ENCODE measurements at regions not wholly inside any gene's neighbourhood (a gene's known extent, or its start where the extent isn't known, plus 50 kb on each side); places are given as distances from the start of the nearest gene placed in this dataset.
A peak's percentile ranks its signal among the peaks of the same experiment; 100 is the strongest.

DNA sequence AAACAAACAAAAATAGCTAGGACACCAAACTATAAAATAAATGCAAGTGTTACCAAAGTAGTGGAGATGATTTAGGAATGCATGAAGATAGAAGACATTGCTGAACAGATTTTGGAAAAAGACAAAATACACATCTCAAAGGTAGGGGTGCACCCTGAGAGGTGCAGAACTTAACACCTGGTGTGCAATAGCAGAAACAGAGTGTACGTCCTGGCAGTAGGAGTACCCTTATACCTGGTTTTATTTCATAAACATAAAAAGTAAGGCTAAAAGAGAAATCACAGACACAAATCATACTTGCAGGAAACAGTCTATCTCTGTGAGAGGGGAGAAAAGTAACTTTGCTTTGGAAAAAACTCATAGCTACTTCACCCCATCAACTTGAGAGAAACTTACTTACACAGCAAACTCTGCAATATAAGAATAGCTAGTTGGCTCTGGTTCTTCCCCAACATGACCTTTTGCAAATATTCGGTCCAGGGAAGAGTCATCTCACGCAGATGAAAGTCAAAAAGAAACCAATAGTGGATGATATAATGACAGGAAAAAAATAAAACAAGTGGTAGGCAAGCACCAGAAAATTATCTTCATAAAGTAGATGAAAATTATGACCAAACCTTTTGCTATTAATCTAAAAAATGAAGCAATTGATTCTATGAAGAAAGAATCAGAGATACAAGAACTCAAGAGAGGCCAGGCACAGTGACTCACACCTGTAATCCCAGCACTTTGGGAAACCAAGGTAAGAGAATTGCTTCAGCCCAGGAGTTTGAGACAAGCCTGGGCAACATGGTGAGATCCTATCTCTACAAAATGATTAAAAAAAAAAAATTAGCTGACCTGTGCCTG, 108.9 kb upstream of the BNIP2 start:
- no peak overlapping the region for H3K4me2 ChIP-seq (ENCODE audit: insufficient read depth, low read length)
- H3K9ac ChIP-seq (ENCODE audit: low read depth, low read length) = no peak overlapping the region
- H3K9me3 ChIP-seq (ENCODE audit: insufficient read depth, low read length, severe bottlenecking) = no peaks in the 10 kb centered on the region
- no peak overlapping the region for H3K4me3 ChIP-seq (ENCODE audit: low read depth in 1 of 2, low read length in 2 of 2)
- H3K36me3 ChIP-seq (ENCODE audit: insufficient read depth, low read length) = no peaks in the 10 kb centered on the region
- no peak overlapping the region for H3K27ac ChIP-seq (ENCODE audit: low read length)
- no peaks in the 10 kb centered on the region for H3K4me1 ChIP-seq (ENCODE audit: insufficient read depth, low read length)
- H3K27me3 ChIP-seq (ENCODE audit: insufficient read depth, low read length, poor library complexity) = no peaks in the 10 kb centered on the region
- H2AFZ ChIP-seq (ENCODE audit: low read depth, low read length) = no peak overlapping the region
- TF ChIP-seq CTCF (IDR thresholded peaks at IDR 0.05; ENCODE audit: borderline replicate concordance, extremely low read depth, low read length, poor library complexity, severe bottlenecking) (no peak), EZH2 (IDR thresholded peaks at IDR 0.05; ENCODE audit: borderline replicate concordance, low read depth, low read length, severe bottlenecking) (no peak)
- DNase-seq (no peak), ATAC-seq (ENCODE audit: insufficient read depth, low read depth) (no peak)
- no peaks in the 10 kb centered on the region for H3K79me2 ChIP-seq (ENCODE audit: insufficient read depth, low read length)
- no peaks in the 10 kb centered on the region for H4K20me1 ChIP-seq (ENCODE audit: insufficient read depth, low read length)

GRCh38 chr15:59794229-59794886, 105.2 kb upstream of the BNIP2 start:
- TF ChIP-seq EZH2 (IDR thresholded peaks at IDR 0.05; ENCODE audit: borderline replicate concordance, low read depth, low read length, severe bottlenecking) = no peak
- no peak for TF ChIP-seq CTCF (IDR thresholded peaks at IDR 0.05; ENCODE audit: borderline replicate concordance, extremely low read depth, low read length, poor library complexity, severe bottlenecking)
- no peaks in the 10 kb centered on the region for H3K36me3 ChIP-seq (ENCODE audit: insufficient read depth, low read length)
- ATAC-seq (ENCODE audit: insufficient read depth, low read depth) (no peak), DNase-seq (no peak)
- no peak overlapping the region for H3K9ac ChIP-seq (ENCODE audit: low read depth, low read length)
- H3K4me1 ChIP-seq (ENCODE audit: insufficient read depth, low read length) = peaks cover 18% of the 10 kb centered on the region
- no peaks in the 10 kb centered on the region for H4K20me1 ChIP-seq (ENCODE audit: insufficient read depth, low read length)
- no peaks in the 10 kb centered on the region for H3K79me2 ChIP-seq (ENCODE audit: insufficient read depth, low read length)
- H3K4me3 ChIP-seq (ENCODE audit: low read depth in 1 of 2, low read length in 2 of 2) = no peak overlapping the region
- no peak overlapping the region for H2AFZ ChIP-seq (ENCODE audit: low read depth, low read length)
- no peaks in the 10 kb centered on the region for H3K9me3 ChIP-seq (ENCODE audit: insufficient read depth, low read length, severe bottlenecking)
- H3K4me2 ChIP-seq (ENCODE audit: insufficient read depth, low read length) = no peak overlapping the region
- H3K27ac ChIP-seq (ENCODE audit: low read length) = no peak overlapping the region
- H3K27me3 ChIP-seq (ENCODE audit: insufficient read depth, low read length, poor library complexity) = peaks cover 3% of the 10 kb centered on the region

DNA sequence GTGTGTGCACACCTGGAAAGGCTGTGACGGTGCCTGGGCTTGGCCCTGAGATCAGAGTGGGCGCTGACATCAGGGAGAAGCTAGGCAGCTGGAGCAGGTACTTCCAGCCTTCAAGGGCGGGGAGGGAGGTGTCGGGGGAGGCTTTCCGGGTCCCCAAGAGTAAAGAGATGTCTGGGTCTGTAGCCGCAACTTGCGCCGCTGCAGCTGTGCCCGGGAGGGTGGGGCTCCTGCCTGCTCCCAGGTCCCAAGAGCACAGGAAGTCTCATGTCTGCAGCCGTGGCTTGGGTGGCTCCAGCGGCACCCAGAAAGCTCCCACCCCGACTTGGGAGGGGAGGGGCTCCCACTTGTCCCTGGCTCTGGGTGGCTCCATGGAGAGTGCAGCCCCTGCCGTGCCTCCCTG, 103.2 kb upstream of the BNIP2 start:
- DNase-seq (peak; percentile 83), ATAC-seq (ENCODE audit: insufficient read depth, low read depth) (peak; percentile 94)
- Histone ChIP-seq H3K4me2 (ENCODE audit: insufficient read depth, low read length) (peak overlapping the region; percentile 57), H4K20me1 (ENCODE audit: insufficient read depth, low read length) (no peaks in the 10 kb centered on the region), H3K9me3 (ENCODE audit: insufficient read depth, low read length, severe bottlenecking) (no peaks in the 10 kb centered on the region), H2AFZ (ENCODE audit: low read depth, low read length) (no peak overlapping the region), H3K4me1 (ENCODE audit: insufficient read depth, low read length) (peaks cover 24% of the 10 kb centered on the region), H3K79me2 (ENCODE audit: insufficient read depth, low read length) (no peaks in the 10 kb centered on the region), H3K36me3 (ENCODE audit: insufficient read depth, low read length) (no peaks in the 10 kb centered on the region), H3K27me3 (ENCODE audit: insufficient read depth, low read length, poor library complexity) (peaks cover 3% of the 10 kb centered on the region), H3K9ac (ENCODE audit: low read depth, low read length) (no peak overlapping the region), H3K4me3 (ENCODE audit: low read depth in 1 of 2, low read length in 2 of 2) (0 out of 4 replicates have a peak overlapping the region, but pooled peaks of 1 of the 2 experiments have one; percentile 20), H3K27ac (ENCODE audit: low read length) (no peak overlapping the region)
- no peak for TF ChIP-seq EZH2 (IDR thresholded peaks at IDR 0.05; ENCODE audit: borderline replicate concordance, low read depth, low read length, severe bottlenecking)
- TF ChIP-seq CTCF (IDR thresholded peaks at IDR 0.05; ENCODE audit: borderline replicate concordance, extremely low read depth, low read length, poor library complexity, severe bottlenecking) = no peak
